ENCODE measurements at regions not wholly inside any gene's neighbourhood (a gene's known extent, or its start where the extent isn't known, plus 50 kb on each side); places are given as distances from the start of the nearest gene placed in this dataset.
"Not testable (repeated sequence)": the region's sequence is repeated elsewhere in the genome, so short reads cannot be mapped to it uniquely, and the experiment has no call there.

DNA sequence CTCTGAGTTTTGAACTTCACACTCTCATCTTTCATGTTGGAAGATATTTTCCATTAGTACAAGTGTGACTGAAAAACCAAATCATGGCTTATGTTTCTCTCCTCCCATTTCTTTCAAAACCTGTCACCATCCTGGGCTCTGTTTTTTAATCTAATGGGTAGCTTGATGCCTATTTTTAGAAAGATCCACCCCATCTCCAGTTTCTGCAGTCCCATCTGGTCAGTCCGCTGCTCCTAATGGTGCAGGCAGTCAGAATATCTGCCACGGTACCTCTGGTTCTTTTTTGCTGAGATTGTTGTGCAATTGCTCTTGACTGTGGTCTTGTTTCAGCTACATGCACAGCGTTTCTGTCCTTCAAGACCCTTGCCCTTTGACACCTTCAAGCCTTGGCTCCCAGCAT is 240.9 kb upstream of the CADM2 start:
- no peak for DNase-seq
- Histone ChIP-seq H3K9me3 (no peaks in the 10 kb centered on the region), H3K36me3 (no peaks in the 10 kb centered on the region), H3K4me3 (no peak overlapping the region), H3K27ac (no peak overlapping the region), H3K27me3 (no peaks in the 10 kb centered on the region), H3K4me1 (no peaks in the 10 kb centered on the region)
- TF ChIP-seq CTCF (IDR thresholded peaks at IDR 0.05): no peak
- intact Hi-C loops (cut with DNase I; ENCODE audit: low total_unique reads): no loop called here

DNA sequence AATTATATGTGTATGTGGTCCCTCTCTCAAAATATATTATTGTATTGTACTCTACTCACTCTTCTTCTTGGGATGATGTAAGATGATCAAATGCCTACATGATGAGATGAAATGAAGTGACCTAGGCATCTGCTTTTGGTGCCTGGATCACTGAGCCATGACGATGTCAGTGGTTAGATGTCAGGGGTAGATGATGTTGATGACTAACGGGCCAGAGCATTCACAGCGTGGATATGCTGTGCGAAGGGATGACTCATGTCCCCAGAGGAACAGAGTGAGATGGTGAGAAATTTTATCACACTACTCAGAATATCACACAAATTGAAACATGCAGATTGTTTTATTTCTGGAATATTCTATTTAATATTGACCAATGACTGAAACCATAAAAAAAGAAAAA is 233.9 kb upstream of the CADM2 start:
- intact Hi-C loops (cut with DNase I; ENCODE audit: low total_unique reads): no loop called here
- no peak for DNase-seq
- H3K36me3 ChIP-seq: no peaks in the 10 kb centered on the region
- H3K27ac ChIP-seq: no peak overlapping the region
- H3K4me1 ChIP-seq: no peaks in the 10 kb centered on the region
- no peaks in the 10 kb centered on the region for H3K27me3 ChIP-seq
- no peaks in the 10 kb centered on the region for H3K9me3 ChIP-seq
- no peak overlapping the region for H3K4me3 ChIP-seq
- no peak for TF ChIP-seq CTCF (IDR thresholded peaks at IDR 0.05)

DNA sequence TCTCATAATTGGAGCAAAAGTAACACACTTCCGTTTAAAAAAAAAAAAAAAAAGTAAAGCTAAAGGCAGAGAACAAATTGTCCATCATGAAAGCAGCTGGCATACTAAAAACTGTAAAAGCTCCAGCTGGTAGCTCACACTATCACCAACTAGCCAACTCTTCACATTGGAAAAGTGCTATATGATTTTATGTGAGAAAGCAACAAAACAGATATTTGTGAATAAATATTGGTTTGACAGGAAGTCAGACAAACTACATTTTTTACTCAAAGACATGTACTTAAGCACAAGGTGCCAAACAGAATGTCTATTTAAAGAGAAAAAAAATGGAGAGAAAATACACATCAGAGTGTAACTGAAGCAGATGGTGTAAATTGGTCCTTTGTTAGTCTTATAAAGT is 231.2 kb upstream of the CADM2 start:
- Histone ChIP-seq H3K36me3 (no peaks in the 10 kb centered on the region), H3K4me3 (no peak overlapping the region), H3K9me3 (no peaks in the 10 kb centered on the region), H3K27ac (no peak overlapping the region), H3K4me1 (no peaks in the 10 kb centered on the region), H3K27me3 (no peaks in the 10 kb centered on the region)
- intact Hi-C loops (cut with DNase I; ENCODE audit: low total_unique reads): no loop called here
- DNase-seq: no peak
- no peak for TF ChIP-seq CTCF (IDR thresholded peaks at IDR 0.05)

DNA sequence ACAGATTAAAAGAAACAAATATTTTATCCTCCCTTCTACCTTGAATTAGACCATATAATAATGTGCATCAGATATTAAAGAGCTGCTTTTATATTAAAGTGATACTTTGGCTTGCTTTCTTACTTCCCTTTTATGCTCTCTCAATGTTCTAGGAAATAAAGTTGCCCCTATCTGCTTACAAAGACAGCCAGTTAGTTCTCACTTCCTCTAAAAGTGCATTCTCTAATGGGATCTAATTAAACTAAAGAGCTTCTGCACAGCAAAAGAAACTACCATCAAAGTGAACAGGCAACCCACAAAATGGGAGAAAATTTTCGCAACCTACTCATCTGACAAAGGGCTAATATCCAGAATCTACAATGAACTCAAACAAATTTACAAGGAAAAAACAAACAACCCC is 224.1 kb upstream of the CADM2 start:
- H3K27me3 ChIP-seq; intact Hi-C loops (cut with DNase I; ENCODE audit: low total_unique reads); H3K4me1 ChIP-seq; H3K36me3 ChIP-seq; H3K4me3 ChIP-seq; H3K9me3 ChIP-seq; H3K27ac ChIP-seq; DNase-seq: not testable (repeated sequence)

GRCh38 chr3:84738086-84738485 is 220.7 kb upstream of the CADM2 start:
- Histone ChIP-seq H3K27ac (no peak overlapping the region), H3K9me3 (no peaks in the 10 kb centered on the region), H3K27me3 (no peaks in the 10 kb centered on the region), H3K36me3 (no peaks in the 10 kb centered on the region), H3K4me3 (no peak overlapping the region), H3K4me1 (no peaks in the 10 kb centered on the region)
- no peak for DNase-seq
- intact Hi-C loops (cut with DNase I; ENCODE audit: low total_unique reads): no loop called here
- TF ChIP-seq CTCF (IDR thresholded peaks at IDR 0.05): no peak

GRCh38 chr3:84742915-84743425 is 215.8 kb upstream of the CADM2 start:
- no peaks in the 10 kb centered on the region for H3K9me3 ChIP-seq
- H3K4me1 ChIP-seq: no peaks in the 10 kb centered on the region
- TF ChIP-seq CTCF (IDR thresholded peaks at IDR 0.05): no peak
- H3K27me3 ChIP-seq: no peaks in the 10 kb centered on the region
- H3K36me3 ChIP-seq: no peaks in the 10 kb centered on the region
- intact Hi-C loops (cut with DNase I; ENCODE audit: low total_unique reads): no loop called here
- no peak for DNase-seq
- no peak overlapping the region for H3K4me3 ChIP-seq
- no peak overlapping the region for H3K27ac ChIP-seq
